HL-60 (cell line): ENCODE measurements at regions not wholly inside any gene's neighbourhood (a gene's known extent, or its start where the extent isn't known, plus 50 kb on each side); places are given as distances from the start of the nearest gene placed in this dataset.

ENCODE experiments used
- GABPA ChIP-seq: IDR thresholded peaks from 2 replicates; pipeline ENCODE4 v1.6.1; 2012; ENCODE audit warnings: low read depth
- POLR2AphosphoS5 ChIP-seq: IDR thresholded peaks from 2 replicates; pipeline ENCODE4 v1.6.1; 2012; ENCODE audit warnings: low read depth
- SPI1 ChIP-seq: IDR thresholded peaks from 2 replicates; pipeline ENCODE4 v1.6.1; 2012; ENCODE audit warnings: low read depth, mild to moderate bottlenecking, borderline replicate concordance
- TF ChIP-seq, protein P1 (sequence below): IDR thresholded peaks from one replicate; pipeline ENCODE4 v1.5.1; 2011; ENCODE audit warnings: low read length, control low read depth, inconsistent platforms; ENCODE audit not compliant: insufficient read depth
- TF ChIP-seq, protein P2 (sequence below): IDR thresholded peaks from 2 replicates; pipeline ENCODE4 v1.6.1; 2012; ENCODE audit warnings: low read depth; ENCODE audit not compliant: insufficient replicate concordance

DNA sequence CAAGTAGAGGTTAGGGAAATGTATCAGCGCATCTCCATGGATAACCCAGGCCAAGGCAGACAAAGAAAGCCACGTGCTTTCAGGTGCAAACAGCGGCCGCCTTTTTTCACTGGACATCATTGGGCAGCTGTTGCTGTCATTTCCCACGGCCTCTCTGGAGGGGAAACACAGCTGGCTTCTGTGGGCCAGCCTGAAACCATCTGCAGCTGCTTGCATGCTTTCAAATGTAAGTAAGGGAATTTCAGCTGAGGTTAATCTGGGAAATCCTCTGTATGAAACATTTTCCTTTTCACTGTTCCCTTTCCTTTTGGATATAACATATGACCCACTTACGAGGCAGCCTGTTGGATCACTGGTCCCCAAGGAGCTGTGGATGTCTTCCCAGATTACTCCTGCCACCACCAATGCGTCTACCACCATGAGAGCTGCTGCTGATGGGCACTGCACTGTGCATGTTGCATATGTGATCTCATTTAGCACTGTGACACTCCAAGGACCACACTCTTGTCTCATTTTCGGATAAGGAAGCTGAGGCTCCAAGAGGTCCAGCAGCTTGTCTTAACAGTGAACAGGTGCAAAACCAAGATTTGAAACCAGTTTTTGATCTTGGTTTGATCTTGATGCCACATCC lies 106.3 kb downstream of the C9orf152 start:
- TF ChIP-seq, protein P1, sequence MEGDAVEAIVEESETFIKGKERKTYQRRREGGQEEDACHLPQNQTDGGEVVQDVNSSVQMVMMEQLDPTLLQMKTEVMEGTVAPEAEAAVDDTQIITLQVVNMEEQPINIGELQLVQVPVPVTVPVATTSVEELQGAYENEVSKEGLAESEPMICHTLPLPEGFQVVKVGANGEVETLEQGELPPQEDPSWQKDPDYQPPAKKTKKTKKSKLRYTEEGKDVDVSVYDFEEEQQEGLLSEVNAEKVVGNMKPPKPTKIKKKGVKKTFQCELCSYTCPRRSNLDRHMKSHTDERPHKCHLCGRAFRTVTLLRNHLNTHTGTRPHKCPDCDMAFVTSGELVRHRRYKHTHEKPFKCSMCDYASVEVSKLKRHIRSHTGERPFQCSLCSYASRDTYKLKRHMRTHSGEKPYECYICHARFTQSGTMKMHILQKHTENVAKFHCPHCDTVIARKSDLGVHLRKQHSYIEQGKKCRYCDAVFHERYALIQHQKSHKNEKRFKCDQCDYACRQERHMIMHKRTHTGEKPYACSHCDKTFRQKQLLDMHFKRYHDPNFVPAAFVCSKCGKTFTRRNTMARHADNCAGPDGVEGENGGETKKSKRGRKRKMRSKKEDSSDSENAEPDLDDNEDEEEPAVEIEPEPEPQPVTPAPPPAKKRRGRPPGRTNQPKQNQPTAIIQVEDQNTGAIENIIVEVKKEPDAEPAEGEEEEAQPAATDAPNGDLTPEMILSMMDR, result no peak
- TF ChIP-seq POLR2AphosphoS5, result no peak
- TF ChIP-seq, protein P2, sequence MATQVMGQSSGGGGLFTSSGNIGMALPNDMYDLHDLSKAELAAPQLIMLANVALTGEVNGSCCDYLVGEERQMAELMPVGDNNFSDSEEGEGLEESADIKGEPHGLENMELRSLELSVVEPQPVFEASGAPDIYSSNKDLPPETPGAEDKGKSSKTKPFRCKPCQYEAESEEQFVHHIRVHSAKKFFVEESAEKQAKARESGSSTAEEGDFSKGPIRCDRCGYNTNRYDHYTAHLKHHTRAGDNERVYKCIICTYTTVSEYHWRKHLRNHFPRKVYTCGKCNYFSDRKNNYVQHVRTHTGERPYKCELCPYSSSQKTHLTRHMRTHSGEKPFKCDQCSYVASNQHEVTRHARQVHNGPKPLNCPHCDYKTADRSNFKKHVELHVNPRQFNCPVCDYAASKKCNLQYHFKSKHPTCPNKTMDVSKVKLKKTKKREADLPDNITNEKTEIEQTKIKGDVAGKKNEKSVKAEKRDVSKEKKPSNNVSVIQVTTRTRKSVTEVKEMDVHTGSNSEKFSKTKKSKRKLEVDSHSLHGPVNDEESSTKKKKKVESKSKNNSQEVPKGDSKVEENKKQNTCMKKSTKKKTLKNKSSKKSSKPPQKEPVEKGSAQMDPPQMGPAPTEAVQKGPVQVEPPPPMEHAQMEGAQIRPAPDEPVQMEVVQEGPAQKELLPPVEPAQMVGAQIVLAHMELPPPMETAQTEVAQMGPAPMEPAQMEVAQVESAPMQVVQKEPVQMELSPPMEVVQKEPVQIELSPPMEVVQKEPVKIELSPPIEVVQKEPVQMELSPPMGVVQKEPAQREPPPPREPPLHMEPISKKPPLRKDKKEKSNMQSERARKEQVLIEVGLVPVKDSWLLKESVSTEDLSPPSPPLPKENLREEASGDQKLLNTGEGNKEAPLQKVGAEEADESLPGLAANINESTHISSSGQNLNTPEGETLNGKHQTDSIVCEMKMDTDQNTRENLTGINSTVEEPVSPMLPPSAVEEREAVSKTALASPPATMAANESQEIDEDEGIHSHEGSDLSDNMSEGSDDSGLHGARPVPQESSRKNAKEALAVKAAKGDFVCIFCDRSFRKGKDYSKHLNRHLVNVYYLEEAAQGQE, result no peak
- no peak for TF ChIP-seq GABPA
- TF ChIP-seq SPI1, result no peak
